GM21723 (cell line): ENCODE measurements at regions not wholly inside any gene's neighbourhood (a gene's known extent, or its start where the extent isn't known, plus 50 kb on each side); places are given as distances from the start of the nearest gene placed in this dataset.

Experiments
- ATAC-seq: cut with Tn5 transposase; IDR thresholded peaks from one replicate; pipeline ENCODE4 v1.9.1; 2021; ENCODE audit warnings: mild to moderate bottlenecking, moderate library complexity; ENCODE audit not compliant: unreplicated experiment

- no peak for ATAC-seq
Observed at GRCh38 chr20:48313324-48313723, 514.5 kb downstream of the PREX1 start.

GRCh38 chr20:48311956-48312355, 515.8 kb downstream of the PREX1 start:
- ATAC-seq, result no peak

- ATAC-seq, result no peak
Observed at GRCh38 chr20:48310305-48310704, 517.5 kb downstream of the PREX1 start.

- ATAC-seq, result no peak
Observed at GRCh38 chr20:48309293-48309692, 518.5 kb downstream of the PREX1 start.

- ATAC-seq, result no peak
Observed at GRCh38 chr20:48308882-48309281, 518.9 kb downstream of the PREX1 start.

- no peak for ATAC-seq
Observed at GRCh38 chr20:48308232-48308781, 519.5 kb downstream of the PREX1 start.

- ATAC-seq, result no peak
Observed at GRCh38 chr20:48307277-48307676, 520.5 kb downstream of the PREX1 start.

- ATAC-seq, result no peak
Observed at GRCh38 chr20:48302844-48303542, 517.7 kb upstream of the SULF2 start.

- no peak for ATAC-seq
Observed at GRCh38 chr20:48302149-48302548, 516.9 kb upstream of the SULF2 start.

- ATAC-seq, result no peak
Observed at GRCh38 chr20:48301189-48301588, 515.9 kb upstream of the SULF2 start.

GRCh38 chr20:48300529-48300928, 515.2 kb upstream of the SULF2 start:
- no peak for ATAC-seq

GRCh38 chr20:48298851-48299484, 513.7 kb upstream of the SULF2 start:
- no peak for ATAC-seq

GRCh38 chr20:48298433-48298832, 513.2 kb upstream of the SULF2 start:
- ATAC-seq, result no peak

GRCh38 chr20:48295966-48296421, 510.7 kb upstream of the SULF2 start:
- ATAC-seq, result no peak

- ATAC-seq, result no peak
Observed at GRCh38 chr20:48295445-48295903, 510.2 kb upstream of the SULF2 start.

- no peak for ATAC-seq
Observed at GRCh38 chr20:48294942-48295341, 509.7 kb upstream of the SULF2 start.

- ATAC-seq, result no peak
Observed at GRCh38 chr20:48294196-48294595, 508.9 kb upstream of the SULF2 start.

GRCh38 chr20:48293671-48294070, 508.4 kb upstream of the SULF2 start:
- ATAC-seq, result no peak

GRCh38 chr20:48292806-48293205, 507.5 kb upstream of the SULF2 start:
- no peak for ATAC-seq

- no peak for ATAC-seq
Observed at GRCh38 chr20:48291896-48292295, 506.6 kb upstream of the SULF2 start.

GRCh38 chr20:48288930-48289507, 503.7 kb upstream of the SULF2 start:
- ATAC-seq, result no peak
